H9 (cell line): ENCODE measurements at regions not wholly inside any gene's neighbourhood (a gene's known extent, or its start where the extent isn't known, plus 50 kb on each side); places are given as distances from the start of the nearest gene placed in this dataset.

Source experiments
- DNase-seq: peaks from one replicate; pipeline ENCODE4 v3.0.0-alpha.2; 2017
- H2AFZ ChIP-seq: one replicate; pipeline ENCODE4 v1.6.1; 2013; ENCODE audit warnings: mild to moderate bottlenecking, low read length, control low read depth, moderate library complexity
- H2AK5ac ChIP-seq: 2 replicates; pipeline ENCODE4 v1.6.1; 2013; ENCODE audit warnings: low read length, control low read depth, mixed read lengths; ENCODE audit not compliant: insufficient read length
- H2BK120ac ChIP-seq: one replicate; pipeline ENCODE4 v1.6.1; 2013; ENCODE audit warnings: low read depth, mild to moderate bottlenecking, low read length, control low read depth, inconsistent platforms; ENCODE audit not compliant: poor library complexity, severe bottlenecking
- H2BK12ac ChIP-seq: 2 replicates; pipeline ENCODE4 v1.6.1; 2013; ENCODE audit warnings: low read length, control low read depth, mixed read lengths, low read depth; ENCODE audit not compliant: insufficient read length
- H2BK15ac ChIP-seq: 2 replicates; pipeline ENCODE4 v1.6.1; 2013; ENCODE audit warnings: low read depth, low read length, control low read depth
- H2BK20ac ChIP-seq: one replicate; pipeline ENCODE4 v1.6.1; 2013; ENCODE audit warnings: low read depth, mild to moderate bottlenecking, low read length, control low read depth, inconsistent platforms; ENCODE audit not compliant: poor library complexity, severe bottlenecking
- H2BK5ac ChIP-seq: 2 replicates; pipeline ENCODE4 v1.6.1; 2013; ENCODE audit warnings: low read length, control low read depth, mixed read lengths; ENCODE audit not compliant: insufficient read length
- H3K14ac ChIP-seq: 2 replicates; pipeline ENCODE4 v1.6.1; 2013; ENCODE audit warnings: low read length, control low read depth; ENCODE audit not compliant: insufficient read depth
- H3K18ac ChIP-seq: 2 replicates; pipeline ENCODE4 v1.6.1; 2013; ENCODE audit warnings: low read depth, mild to moderate bottlenecking, mixed read lengths, low read length, control low read depth; ENCODE audit not compliant: insufficient read length
- H3K23ac ChIP-seq: 2 replicates; pipeline ENCODE4 v1.6.1; 2013; ENCODE audit warnings: low read length, control low read depth, mixed read lengths, low read depth; ENCODE audit not compliant: insufficient read length
- H3K23me2 ChIP-seq: 2 replicates; pipeline ENCODE4 v1.6.1; 2013; ENCODE audit warnings: low read depth, mild to moderate bottlenecking, mixed read lengths, low read length, control low read depth; ENCODE audit not compliant: insufficient read length, poor library complexity, severe bottlenecking
- H3K27ac ChIP-seq: 2 replicates; pipeline ENCODE4 v1.5.1; 2013; ENCODE audit warnings: low read length, control low read depth, mixed read lengths, low read depth; ENCODE audit not compliant: insufficient read length
- H3K27me3 ChIP-seq: 2 replicates; pipeline ENCODE4 v1.6.1; 2013; ENCODE audit warnings: low read length, control low read depth, inconsistent platforms; ENCODE audit not compliant: insufficient read depth
- H3K4ac ChIP-seq: 2 replicates; pipeline ENCODE4 v1.6.1; 2013; ENCODE audit warnings: low read depth, mild to moderate bottlenecking, control low read depth, inconsistent platforms, low read length, moderate library complexity
- H3K4me1 ChIP-seq: 2 replicates; pipeline ENCODE4 v1.6.1; 2013; ENCODE audit warnings: low read length, control low read depth, inconsistent platforms; ENCODE audit not compliant: insufficient read depth
- H3K4me2 ChIP-seq: 2 replicates; pipeline ENCODE4 v1.6.1; 2013; ENCODE audit warnings: low read length, control low read depth, mixed read lengths; ENCODE audit not compliant: insufficient read length, insufficient read depth
- H3K56ac ChIP-seq: 2 replicates; pipeline ENCODE4 v1.6.1; 2013; ENCODE audit warnings: low read depth, mild to moderate bottlenecking, mixed read lengths, low read length, control low read depth; ENCODE audit not compliant: insufficient read length
- H3K79me1 ChIP-seq: 2 replicates; pipeline ENCODE4 v1.6.1; 2013; ENCODE audit warnings: low read depth, mild to moderate bottlenecking, moderate library complexity, low read length, control low read depth, inconsistent platforms; ENCODE audit not compliant: insufficient read depth, poor library complexity, severe bottlenecking
- H3K79me2 ChIP-seq: 2 replicates; pipeline ENCODE4 v1.6.1; 2013; ENCODE audit warnings: low read length, control low read depth, inconsistent platforms; ENCODE audit not compliant: insufficient read depth
- H3K9ac ChIP-seq: 2 replicates; pipeline ENCODE4 v1.6.1; 2013; ENCODE audit warnings: low read length, control low read depth, mixed read lengths; ENCODE audit not compliant: insufficient read length; ENCODE audit errors: extremely low read depth
- H3K9me3 ChIP-seq: one replicate; pipeline ENCODE4 v1.6.1; 2013; ENCODE audit warnings: low read depth, low read length, inconsistent platforms; ENCODE audit not compliant: control insufficient read depth
- H3T11ph ChIP-seq: one replicate; pipeline ENCODE4 v1.6.1; 2013; ENCODE audit warnings: mild to moderate bottlenecking, low read length, control low read depth, inconsistent platforms
- H4K20me1 ChIP-seq: one replicate; pipeline ENCODE4 v1.6.1; 2013; ENCODE audit not compliant: control insufficient read depth, insufficient read length, insufficient read depth
- H4K5ac ChIP-seq: 2 replicates; pipeline ENCODE4 v1.6.1; 2013; ENCODE audit warnings: low read depth, mild to moderate bottlenecking, mixed read lengths, low read length, control low read depth; ENCODE audit not compliant: insufficient read length
- H4K8ac ChIP-seq: replicated peaks from 2 replicates; pipeline ENCODE4 v1.6.1; 2013; ENCODE audit warnings: low read length, control low read depth, mixed read lengths, low read depth; ENCODE audit not compliant: insufficient read length
- H4K91ac ChIP-seq: 2 replicates; pipeline ENCODE4 v1.6.1; 2013; ENCODE audit warnings: low read depth, mild to moderate bottlenecking, moderate library complexity, mixed read lengths, low read length, control low read depth; ENCODE audit not compliant: insufficient read length
- H3K27ac Mint-ChIP-seq, 3 experiments: 2 replicates in 2 of 3; 3 replicates in 1 of 3; pipeline ENCODE4 v1.8.0; 2020 to 2021; ENCODE audit warnings: mixed read lengths in 3 of 3, mild to moderate bottlenecking in 1 of 3, moderate library complexity in 1 of 3
- H3K27me3 Mint-ChIP-seq: 2 replicates; pipeline ENCODE4 v1.8.0; 2021; ENCODE audit warnings: low read depth, mild to moderate bottlenecking, moderate library complexity, mixed read lengths
- H3K36me3 Mint-ChIP-seq, 3 experiments: 2 replicates in 2 of 3; 3 replicates in 1 of 3; pipeline ENCODE4 v1.8.0; 2020 to 2021; ENCODE audit warnings: low read depth in 3 of 3, mixed read lengths in 3 of 3; ENCODE audit not compliant: insufficient read depth in 1 of 3
- H3K4me1 Mint-ChIP-seq, 2 experiments: 2 replicates each; pipeline ENCODE4 v1.8.0; 2020; ENCODE audit warnings: mixed read lengths in 2 of 2
- H3K4me3 Mint-ChIP-seq, 2 experiments: 2 replicates in 1 of 2; 3 replicates in 1 of 2; pipeline ENCODE4 v1.8.0; 2020 to 2021; ENCODE audit warnings: mild to moderate bottlenecking in 2 of 2, mixed read lengths in 2 of 2, moderate library complexity in 1 of 2
- H3K9me3 Mint-ChIP-seq, 2 experiments: 2 replicates in 1 of 2; 3 replicates in 1 of 2; pipeline ENCODE4 v1.8.0; 2020; ENCODE audit warnings: mild to moderate bottlenecking in 2 of 2, mixed read lengths in 2 of 2, moderate library complexity in 1 of 2
- WGBS: extraction: QIAGEN DNeasy Blood & Tissue Kit; methylation state at CpG from one replicate; pipeline ENCODE4 v1.1.7; 2013; ENCODE audit warnings: missing lambda C conversion rate, low lambda C conversion rate, mixed read lengths; ENCODE audit not compliant: insufficient read length; ENCODE audit errors: extremely low coverage; 5-methylcytosine and 5-hydroxymethylcytosine counted together
- TF ChIP-seq, protein P1 (sequence below): fragments of 200-600 bp; sonication (generic); conservative IDR thresholded peaks from 3 replicates; pipeline ENCODE4 v1.8.0; 2021; ENCODE audit warnings: antibody characterized with exemption, mild to moderate bottlenecking

DNA sequence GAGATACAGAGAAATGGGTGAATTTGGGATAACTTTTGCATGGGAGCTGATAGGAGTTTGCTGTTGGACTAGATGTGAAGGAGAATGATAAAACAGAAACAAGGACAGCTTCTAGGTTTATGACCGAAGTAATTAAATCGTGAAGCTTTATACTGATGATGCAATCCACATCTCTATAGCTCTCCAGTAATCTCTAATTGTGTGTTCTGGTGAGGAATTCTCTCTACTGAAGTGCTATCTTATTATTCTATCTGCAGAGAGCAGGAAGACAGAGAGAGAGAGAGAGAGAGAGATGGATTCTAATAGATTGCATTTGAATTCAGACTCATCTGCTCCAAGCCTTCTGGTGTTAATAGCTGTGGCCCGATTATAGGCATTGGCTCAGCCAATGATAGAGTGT is 113.5 kb upstream of the FRMD4B start:
- H3K56ac ChIP-seq: no peak overlapping the region

More for the DNA sequence above, 113.5 kb upstream of the FRMD4B start:
- H4K8ac ChIP-seq: no peak overlapping the region
- no peak overlapping the region for H4K91ac ChIP-seq
- WGBS: no CpG with 5 or more reads among the region's 3 CpGs
- Mint-ChIP-seq H3K36me3 (no peaks in the 10 kb centered on the region), H3K27me3 (no peaks in the 10 kb centered on the region; the same call in 1 of the 2 replicates), H3K4me1 (no peaks in the 10 kb centered on the region; a peak in 1 of 4 replicates), H3K4me3 (no peak overlapping the region; a peak in 1 of 5 replicates), H3K27ac (peak overlapping the region in 1 of 3 experiments; percentile 18; a peak in 2 of 7 replicates), H3K9me3 (no peaks in the 10 kb centered on the region)
- no peak overlapping the region for H3T11ph ChIP-seq
- H4K5ac ChIP-seq: no peak overlapping the region
- no peak overlapping the region for H3K14ac ChIP-seq
- no peak overlapping the region for H2BK120ac ChIP-seq
- no peaks in the 10 kb centered on the region for H3K4me1 ChIP-seq
- no peaks in the 10 kb centered on the region for H3K79me1 ChIP-seq
- no peak overlapping the region for H2BK15ac ChIP-seq
- no peaks in the 10 kb centered on the region for H4K20me1 ChIP-seq
- no peak overlapping the region for H3K23ac ChIP-seq
- no peak overlapping the region for H3K18ac ChIP-seq
- H2AFZ ChIP-seq: no peak overlapping the region
- H2BK5ac ChIP-seq: no peak overlapping the region
- no peak overlapping the region for H2BK12ac ChIP-seq
- DNase-seq: no peak
- H2BK20ac ChIP-seq: no peak overlapping the region
- H2AK5ac ChIP-seq: no peak overlapping the region
- no peaks in the 10 kb centered on the region for H3K9me3 ChIP-seq
- no peaks in the 10 kb centered on the region for H3K23me2 ChIP-seq
- H3K27ac ChIP-seq: no peak overlapping the region
- no peak overlapping the region for H3K4ac ChIP-seq
- H3K79me2 ChIP-seq: 0 out of 2 replicates have a peak, but pooled peaks cover 1% of the 10 kb centered on the region
- no peak overlapping the region for H3K9ac ChIP-seq
- H3K27me3 ChIP-seq: no peaks in the 10 kb centered on the region
- no peak overlapping the region for H3K4me2 ChIP-seq
- TF ChIP-seq, protein P1, sequence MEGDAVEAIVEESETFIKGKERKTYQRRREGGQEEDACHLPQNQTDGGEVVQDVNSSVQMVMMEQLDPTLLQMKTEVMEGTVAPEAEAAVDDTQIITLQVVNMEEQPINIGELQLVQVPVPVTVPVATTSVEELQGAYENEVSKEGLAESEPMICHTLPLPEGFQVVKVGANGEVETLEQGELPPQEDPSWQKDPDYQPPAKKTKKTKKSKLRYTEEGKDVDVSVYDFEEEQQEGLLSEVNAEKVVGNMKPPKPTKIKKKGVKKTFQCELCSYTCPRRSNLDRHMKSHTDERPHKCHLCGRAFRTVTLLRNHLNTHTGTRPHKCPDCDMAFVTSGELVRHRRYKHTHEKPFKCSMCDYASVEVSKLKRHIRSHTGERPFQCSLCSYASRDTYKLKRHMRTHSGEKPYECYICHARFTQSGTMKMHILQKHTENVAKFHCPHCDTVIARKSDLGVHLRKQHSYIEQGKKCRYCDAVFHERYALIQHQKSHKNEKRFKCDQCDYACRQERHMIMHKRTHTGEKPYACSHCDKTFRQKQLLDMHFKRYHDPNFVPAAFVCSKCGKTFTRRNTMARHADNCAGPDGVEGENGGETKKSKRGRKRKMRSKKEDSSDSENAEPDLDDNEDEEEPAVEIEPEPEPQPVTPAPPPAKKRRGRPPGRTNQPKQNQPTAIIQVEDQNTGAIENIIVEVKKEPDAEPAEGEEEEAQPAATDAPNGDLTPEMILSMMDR: no peak
